Liver (tissue), 8 donors: ENCODE measurements at regions not wholly inside any gene's neighbourhood (a gene's known extent, or its start where the extent isn't known, plus 50 kb on each side); places are given as distances from the start of the nearest gene placed in this dataset.
A peak's percentile ranks its signal among the peaks of the same experiment; 100 is the strongest.

Experiments used
- DNase-seq: peaks from one replicate; pipeline ENCODE4 v3.0.0-alpha.2; 2017; ENCODE audit warnings: low spot score
- H3K27ac ChIP-seq, 2 donors: one replicate each; pipeline ENCODE4 v1.7.0; 2013; ENCODE audit warnings: inconsistent platforms in 2 of 2, low read length in 2 of 2, control low read depth in 1 of 2, low read depth in 1 of 2, mild to moderate bottlenecking in 1 of 2
- H3K27me3 ChIP-seq, 4 donors: one replicate each; pipeline versions ENCODE4 v1.6.1 to v1.7.0; 2013; ENCODE audit warnings: low read length in 3 of 4, inconsistent platforms in 1 of 4, mild to moderate bottlenecking in 1 of 4, moderate library complexity in 1 of 4; ENCODE audit not compliant: control insufficient read depth in 4 of 4, insufficient read depth in 4 of 4
- H3K36me3 ChIP-seq, 4 donors: one replicate each; pipeline versions ENCODE4 v1.6.1 to v1.7.0; 2013; ENCODE audit warnings: low read length in 3 of 4, mild to moderate bottlenecking in 3 of 4, low read depth in 1 of 4, moderate library complexity in 1 of 4; ENCODE audit not compliant: control insufficient read depth in 4 of 4, insufficient read depth in 3 of 4
- H3K4me1 ChIP-seq, 4 donors: one replicate each; pipeline versions ENCODE4 v1.6.1 to v1.7.0; 2013; ENCODE audit warnings: low read length in 3 of 4, mild to moderate bottlenecking in 3 of 4, moderate library complexity in 1 of 4; ENCODE audit not compliant: control insufficient read depth in 4 of 4, insufficient read depth in 4 of 4
- H3K4me3 ChIP-seq, 3 donors: one replicate each; pipeline versions ENCODE4 v1.6.1 to v1.7.0; 2013; ENCODE audit warnings: low read length in 3 of 3, control low read depth in 1 of 3, low read depth in 1 of 3, mild to moderate bottlenecking in 1 of 3
- H3K9ac ChIP-seq, 2 donors: one replicate each; pipeline ENCODE4 v1.7.0; 2013; ENCODE audit warnings: low read length in 2 of 2, mild to moderate bottlenecking in 2 of 2, moderate library complexity in 2 of 2, control low read depth in 1 of 2, low read depth in 1 of 2
- H3K9me3 ChIP-seq, 4 donors: one replicate each; pipeline versions ENCODE4 v1.6.1 to v1.7.0; 2013; ENCODE audit warnings: low read length in 3 of 4; ENCODE audit not compliant: control insufficient read depth in 4 of 4
- EGR1 ChIP-seq, 2 donors: IDR thresholded peaks; 2 replicates each; pipeline ENCODE4 v1.6.1; 2016 to 2018; ENCODE audit warnings: antibody characterized with exemption in 2 of 2, low read depth in 2 of 2
- FOXA1 ChIP-seq: IDR thresholded peaks from 2 replicates; pipeline ENCODE4 v1.6.1; 2016; ENCODE audit warnings: antibody characterized with exemption
- FOXA2 ChIP-seq: IDR thresholded peaks from 2 replicates; pipeline ENCODE4 v1.6.1; 2016; ENCODE audit warnings: antibody characterized with exemption
- GABPA ChIP-seq, 2 donors: IDR thresholded peaks in 1 of 2; conservative IDR thresholded peaks in 1 of 2; 2 replicates each; pipeline ENCODE4 v1.6.1; 2016; ENCODE audit warnings: antibody characterized with exemption in 2 of 2, mild to moderate bottlenecking in 1 of 2, moderate library complexity in 1 of 2
- HNF4G ChIP-seq: IDR thresholded peaks from 2 replicates; pipeline ENCODE4 v1.6.1; 2016; ENCODE audit warnings: antibody characterized with exemption
- JUND ChIP-seq, 2 donors: IDR thresholded peaks; 2 replicates each; pipeline ENCODE4 v1.6.1; 2016; ENCODE audit warnings: antibody characterized with exemption in 2 of 2
- RAD21 ChIP-seq, 2 donors: IDR thresholded peaks; 2 replicates each; pipeline ENCODE4 v1.6.1; 2016; ENCODE audit warnings: antibody characterized with exemption in 2 of 2, mild to moderate bottlenecking in 2 of 2
- RXRA ChIP-seq, 2 donors: IDR thresholded peaks; 2 replicates each; pipeline ENCODE4 v1.6.1; 2017 to 2018; ENCODE audit warnings: antibody characterized with exemption in 2 of 2, mild to moderate bottlenecking in 1 of 2
- SP1 ChIP-seq: IDR thresholded peaks from 2 replicates; pipeline ENCODE4 v1.6.1; 2018; ENCODE audit warnings: antibody characterized with exemption, mild to moderate bottlenecking
- TAF1 ChIP-seq: conservative IDR thresholded peaks from 2 replicates; pipeline ENCODE4 v1.6.1; 2016; ENCODE audit warnings: antibody characterized with exemption, mild to moderate bottlenecking
- WGBS: extraction: QIAGEN DNeasy Blood & Tissue Kit; methylation state at CpG from one replicate; pipeline ENCODE4 v1.1.7; 2013; 5-methylcytosine and 5-hydroxymethylcytosine counted together
- TF ChIP-seq, protein P1 (sequence below): IDR thresholded peaks from 2 replicates; pipeline ENCODE4 v1.6.1; 2016; ENCODE audit warnings: antibody characterized with exemption, mild to moderate bottlenecking
- TF ChIP-seq, protein P2 (sequence below): IDR thresholded peaks from 2 replicates; pipeline ENCODE4 v1.6.1; 2016; ENCODE audit warnings: antibody characterized with exemption
- TF ChIP-seq, protein P3 (sequence below): IDR thresholded peaks from 2 replicates; pipeline ENCODE4 v1.6.1; 2016; ENCODE audit warnings: antibody characterized with exemption
- TF ChIP-seq, protein P4 (sequence below): IDR thresholded peaks from 2 replicates; pipeline ENCODE4 v1.6.1; 2016; ENCODE audit warnings: antibody characterized with exemption
- TF ChIP-seq, protein P5 (sequence below): fragments of 150-350 bp; IDR thresholded peaks from 2 replicates; pipeline ENCODE4 v1.5.1; 2017; ENCODE audit warnings: improper control_type of control experiment, low read depth, low read length; ENCODE audit not compliant: missing input control
- donor health status: healthy.
- donor health status: healthy.
- donor health status: healthy.
- donor health status: healthy.
- donor health status: healthy.

DNA sequence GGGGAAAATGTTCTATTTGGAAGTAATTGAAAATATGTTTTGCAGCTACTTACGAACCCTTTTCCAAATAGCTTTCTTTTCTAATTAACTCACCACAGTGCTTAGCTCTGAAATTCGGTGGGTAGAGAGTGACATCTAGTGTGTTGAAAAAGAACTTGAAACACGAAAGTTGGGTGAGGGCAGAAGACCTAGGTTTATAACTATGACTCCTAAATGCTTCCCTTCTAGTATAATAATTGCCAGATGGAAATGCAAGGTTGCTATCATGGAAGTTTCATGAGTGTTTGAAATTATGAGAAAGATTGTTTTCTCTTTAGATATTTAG lies 77.3 kb upstream of the NOCT start:
- H3K27ac ChIP-seq = peak overlapping the region; percentile 19 to 61
- H3K4me1 ChIP-seq = peaks cover 0 to 18% (median 15%) of the 10 kb centered on the region in 4 donors
- no peak for DNase-seq
- no peaks in the 10 kb centered on the region for H3K36me3 ChIP-seq
- H3K27me3 ChIP-seq = no peaks in the 10 kb centered on the region
- WGBS = 5% methylated on average over 3 of the region's 3 CpGs
- peak; percentile 90 to 92 for TF ChIP-seq RAD21 (IDR thresholded peaks at IDR 0.05)
- TF ChIP-seq FOXA2 = no peak
- no peak for TF ChIP-seq TAF1
- TF ChIP-seq, protein P1, sequence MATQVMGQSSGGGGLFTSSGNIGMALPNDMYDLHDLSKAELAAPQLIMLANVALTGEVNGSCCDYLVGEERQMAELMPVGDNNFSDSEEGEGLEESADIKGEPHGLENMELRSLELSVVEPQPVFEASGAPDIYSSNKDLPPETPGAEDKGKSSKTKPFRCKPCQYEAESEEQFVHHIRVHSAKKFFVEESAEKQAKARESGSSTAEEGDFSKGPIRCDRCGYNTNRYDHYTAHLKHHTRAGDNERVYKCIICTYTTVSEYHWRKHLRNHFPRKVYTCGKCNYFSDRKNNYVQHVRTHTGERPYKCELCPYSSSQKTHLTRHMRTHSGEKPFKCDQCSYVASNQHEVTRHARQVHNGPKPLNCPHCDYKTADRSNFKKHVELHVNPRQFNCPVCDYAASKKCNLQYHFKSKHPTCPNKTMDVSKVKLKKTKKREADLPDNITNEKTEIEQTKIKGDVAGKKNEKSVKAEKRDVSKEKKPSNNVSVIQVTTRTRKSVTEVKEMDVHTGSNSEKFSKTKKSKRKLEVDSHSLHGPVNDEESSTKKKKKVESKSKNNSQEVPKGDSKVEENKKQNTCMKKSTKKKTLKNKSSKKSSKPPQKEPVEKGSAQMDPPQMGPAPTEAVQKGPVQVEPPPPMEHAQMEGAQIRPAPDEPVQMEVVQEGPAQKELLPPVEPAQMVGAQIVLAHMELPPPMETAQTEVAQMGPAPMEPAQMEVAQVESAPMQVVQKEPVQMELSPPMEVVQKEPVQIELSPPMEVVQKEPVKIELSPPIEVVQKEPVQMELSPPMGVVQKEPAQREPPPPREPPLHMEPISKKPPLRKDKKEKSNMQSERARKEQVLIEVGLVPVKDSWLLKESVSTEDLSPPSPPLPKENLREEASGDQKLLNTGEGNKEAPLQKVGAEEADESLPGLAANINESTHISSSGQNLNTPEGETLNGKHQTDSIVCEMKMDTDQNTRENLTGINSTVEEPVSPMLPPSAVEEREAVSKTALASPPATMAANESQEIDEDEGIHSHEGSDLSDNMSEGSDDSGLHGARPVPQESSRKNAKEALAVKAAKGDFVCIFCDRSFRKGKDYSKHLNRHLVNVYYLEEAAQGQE = no peak
- TF ChIP-seq GABPA (IDR thresholded peaks at IDR 0.05 in 1 of 2, conservative IDR thresholded peaks at IDR 0.05 in 1 of 2) = no peak
- TF ChIP-seq, protein P2, sequence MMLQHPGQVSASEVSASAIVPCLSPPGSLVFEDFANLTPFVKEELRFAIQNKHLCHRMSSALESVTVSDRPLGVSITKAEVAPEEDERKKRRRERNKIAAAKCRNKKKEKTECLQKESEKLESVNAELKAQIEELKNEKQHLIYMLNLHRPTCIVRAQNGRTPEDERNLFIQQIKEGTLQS = no peak
- TF ChIP-seq EGR1 (IDR thresholded peaks at IDR 0.05; ENCODE audit: low read depth in 2 of 2) = no peak
- TF ChIP-seq SP1 = no peak
- TF ChIP-seq, protein P3, sequence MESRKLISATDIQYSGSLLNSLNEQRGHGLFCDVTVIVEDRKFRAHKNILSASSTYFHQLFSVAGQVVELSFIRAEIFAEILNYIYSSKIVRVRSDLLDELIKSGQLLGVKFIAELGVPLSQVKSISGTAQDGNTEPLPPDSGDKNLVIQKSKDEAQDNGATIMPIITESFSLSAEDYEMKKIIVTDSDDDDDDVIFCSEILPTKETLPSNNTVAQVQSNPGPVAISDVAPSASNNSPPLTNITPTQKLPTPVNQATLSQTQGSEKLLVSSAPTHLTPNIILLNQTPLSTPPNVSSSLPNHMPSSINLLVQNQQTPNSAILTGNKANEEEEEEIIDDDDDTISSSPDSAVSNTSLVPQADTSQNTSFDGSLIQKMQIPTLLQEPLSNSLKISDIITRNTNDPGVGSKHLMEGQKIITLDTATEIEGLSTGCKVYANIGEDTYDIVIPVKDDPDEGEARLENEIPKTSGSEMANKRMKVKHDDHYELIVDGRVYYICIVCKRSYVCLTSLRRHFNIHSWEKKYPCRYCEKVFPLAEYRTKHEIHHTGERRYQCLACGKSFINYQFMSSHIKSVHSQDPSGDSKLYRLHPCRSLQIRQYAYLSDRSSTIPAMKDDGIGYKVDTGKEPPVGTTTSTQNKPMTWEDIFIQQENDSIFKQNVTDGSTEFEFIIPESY = no peak
- TF ChIP-seq, protein P4, sequence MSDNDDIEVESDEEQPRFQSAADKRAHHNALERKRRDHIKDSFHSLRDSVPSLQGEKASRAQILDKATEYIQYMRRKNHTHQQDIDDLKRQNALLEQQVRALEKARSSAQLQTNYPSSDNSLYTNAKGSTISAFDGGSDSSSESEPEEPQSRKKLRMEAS = no peak
- TF ChIP-seq HNF4G = no peak
- TF ChIP-seq JUND (IDR thresholded peaks at IDR 0.05) = no peak
- TF ChIP-seq FOXA1 = no peak
- TF ChIP-seq, protein P5, sequence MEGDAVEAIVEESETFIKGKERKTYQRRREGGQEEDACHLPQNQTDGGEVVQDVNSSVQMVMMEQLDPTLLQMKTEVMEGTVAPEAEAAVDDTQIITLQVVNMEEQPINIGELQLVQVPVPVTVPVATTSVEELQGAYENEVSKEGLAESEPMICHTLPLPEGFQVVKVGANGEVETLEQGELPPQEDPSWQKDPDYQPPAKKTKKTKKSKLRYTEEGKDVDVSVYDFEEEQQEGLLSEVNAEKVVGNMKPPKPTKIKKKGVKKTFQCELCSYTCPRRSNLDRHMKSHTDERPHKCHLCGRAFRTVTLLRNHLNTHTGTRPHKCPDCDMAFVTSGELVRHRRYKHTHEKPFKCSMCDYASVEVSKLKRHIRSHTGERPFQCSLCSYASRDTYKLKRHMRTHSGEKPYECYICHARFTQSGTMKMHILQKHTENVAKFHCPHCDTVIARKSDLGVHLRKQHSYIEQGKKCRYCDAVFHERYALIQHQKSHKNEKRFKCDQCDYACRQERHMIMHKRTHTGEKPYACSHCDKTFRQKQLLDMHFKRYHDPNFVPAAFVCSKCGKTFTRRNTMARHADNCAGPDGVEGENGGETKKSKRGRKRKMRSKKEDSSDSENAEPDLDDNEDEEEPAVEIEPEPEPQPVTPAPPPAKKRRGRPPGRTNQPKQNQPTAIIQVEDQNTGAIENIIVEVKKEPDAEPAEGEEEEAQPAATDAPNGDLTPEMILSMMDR = peak; percentile 57
- no peak for TF ChIP-seq RXRA (IDR thresholded peaks at IDR 0.05)
- H3K4me3 ChIP-seq = no peak overlapping the region
- H3K9me3 ChIP-seq = no peaks in the 10 kb centered on the region
- H3K9ac ChIP-seq = peak overlapping the region; percentile 26 to 54

DNA sequence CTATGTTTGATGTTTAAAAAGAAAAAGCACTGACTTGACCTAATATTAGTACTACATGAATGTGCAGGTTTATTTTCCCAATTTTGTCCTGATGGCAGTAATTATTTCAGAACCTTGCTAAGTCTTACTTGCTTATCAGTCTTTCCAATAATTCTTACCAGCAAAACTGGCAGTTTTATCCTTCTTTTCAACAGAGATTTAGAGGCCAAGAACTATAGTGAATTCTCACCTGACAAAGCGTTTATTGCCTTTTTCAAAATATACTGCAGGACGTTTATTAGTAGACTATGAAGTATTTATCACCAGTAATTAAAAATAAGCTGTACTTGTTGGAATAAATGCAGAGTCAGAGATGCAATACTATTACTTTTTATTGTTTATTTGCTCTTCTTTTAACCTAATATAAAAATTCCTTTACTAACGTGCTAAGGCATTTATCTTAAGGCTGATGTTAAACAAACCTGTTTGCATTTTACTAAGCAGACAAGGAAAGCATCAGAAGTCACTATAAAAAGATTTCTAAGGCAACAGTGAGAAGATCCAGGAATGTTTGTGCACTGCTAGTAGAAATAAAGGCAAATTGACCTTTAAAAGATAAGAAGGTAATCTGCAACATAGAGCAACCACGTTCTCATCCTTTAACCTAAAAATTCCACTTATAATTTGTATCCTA lies 80.3 kb upstream of the NOCT start:
- Histone ChIP-seq H3K4me1 (peaks cover 0 to 17% (median 14%) of the 10 kb centered on the region in 4 donors), H3K4me3 (no peak overlapping the region), H3K27me3 (no peaks in the 10 kb centered on the region), H3K9ac (no peak overlapping the region), H3K9me3 (no peaks in the 10 kb centered on the region), H3K36me3 (no peaks in the 10 kb centered on the region), H3K27ac (no peak overlapping the region)
- WGBS = 72% methylated on average over 4 of the region's 4 CpGs
- TF ChIP-seq, protein P4 = no peak
- no peak for TF ChIP-seq RAD21 (IDR thresholded peaks at IDR 0.05)
- TF ChIP-seq, protein P2 = no peak
- no peak for TF ChIP-seq RXRA (IDR thresholded peaks at IDR 0.05)
- no peak for TF ChIP-seq EGR1 (IDR thresholded peaks at IDR 0.05; ENCODE audit: low read depth in 2 of 2)
- DNase-seq = no peak
